Neural cell (in vitro differentiated cells): ENCODE measurements at regions not wholly inside any gene's neighbourhood (a gene's known extent, or its start where the extent isn't known, plus 50 kb on each side); places are given as distances from the start of the nearest gene placed in this dataset.

Experiments used
- H2AFZ ChIP-seq: fragments of 200-600, 300-800 bp; sonication (generic), shearing (Covaris generic); 2 replicates; pipeline ENCODE4 v1.6.0; 2014; ENCODE audit warnings: low read depth, mild to moderate bottlenecking, antibody characterized with exemption, low read length, moderate library complexity
- H3F3A ChIP-seq: fragments of 200-600 bp; shearing (Covaris generic); 2 replicates; pipeline ENCODE4 v1.6.1; 2016; ENCODE audit warnings: mild to moderate bottlenecking, moderate library complexity, mixed read lengths, antibody characterized with exemption, low read length; ENCODE audit not compliant: insufficient read depth, poor library complexity, severe bottlenecking
- H3K27ac ChIP-seq: fragments of 200-600, 300-800 bp; sonication (generic), shearing (Covaris generic); 2 replicates; pipeline ENCODE4 v1.5.1; 2014; ENCODE audit warnings: mild to moderate bottlenecking, low read length, moderate library complexity
- H3K27me3 ChIP-seq: fragments of 300-800, 200-600 bp; sonication (generic), shearing (Covaris generic); 2 replicates; pipeline ENCODE4 v1.6.0; 2014; ENCODE audit warnings: mild to moderate bottlenecking, low read depth, low read length, moderate library complexity; ENCODE audit not compliant: insufficient read depth
- H3K36me3 ChIP-seq: fragments of 300-800, 200-600 bp; sonication (generic), shearing (Covaris generic); 2 replicates; pipeline ENCODE4 v1.5.1; 2014; ENCODE audit warnings: mild to moderate bottlenecking, antibody characterized with exemption, low read length, moderate library complexity; ENCODE audit not compliant: insufficient read depth
- H3K4me2 ChIP-seq: fragments of 300-800, 200-600 bp; sonication (generic), shearing (Covaris generic); 2 replicates; pipeline ENCODE4 v1.6.0; 2014; ENCODE audit warnings: mild to moderate bottlenecking, low read length
- H3K4me3 ChIP-seq: fragments of 300-800, 200-600 bp; sonication (generic), shearing (Covaris generic); 2 replicates; pipeline ENCODE4 v1.5.1; 2014; ENCODE audit warnings: mild to moderate bottlenecking, low read length, moderate library complexity
- H3K79me2 ChIP-seq: fragments of 200-600 bp; shearing (Covaris generic); replicated peaks from 2 replicates; pipeline ENCODE4 v1.6.0; 2014; ENCODE audit warnings: mild to moderate bottlenecking, low read length, moderate library complexity; ENCODE audit not compliant: insufficient read depth
- H3K9ac ChIP-seq: fragments of 300-800, 200-600 bp; sonication (generic), shearing (Covaris generic); 2 replicates; pipeline ENCODE4 v1.6.1; 2016; ENCODE audit warnings: mild to moderate bottlenecking, low read length, mixed read lengths
- H3K9me2 ChIP-seq: fragments of 200-600 bp; shearing (Covaris generic); 2 replicates; pipeline ENCODE4 v1.6.1; 2016; ENCODE audit warnings: mild to moderate bottlenecking, low read length, mixed read lengths; ENCODE audit not compliant: insufficient read depth
- H3K9me3 ChIP-seq: fragments of 200-600, 300-800 bp; sonication (generic), shearing (Covaris generic); 2 replicates; pipeline ENCODE4 v1.6.1; 2016; ENCODE audit warnings: mild to moderate bottlenecking, mixed run types, low read length, moderate library complexity, mixed read lengths
- H4K20me1 ChIP-seq: fragments of 200-600 bp; shearing (Covaris generic); 2 replicates; pipeline ENCODE4 v1.6.1; 2016; ENCODE audit warnings: mild to moderate bottlenecking, mixed run types; ENCODE audit not compliant: insufficient read depth
- EP300 ChIP-seq: fragments of 450-650 bp; conservative IDR thresholded peaks from 2 replicates; pipeline ENCODE4 v1.6.1; 2014; ENCODE audit warnings: antibody characterized with exemption, mild to moderate bottlenecking, moderate library complexity; ENCODE audit not compliant: poor library complexity, severe bottlenecking
- EZH2 ChIP-seq: fragments of 200-600, 300-800 bp; shearing (Covaris generic), sonication (generic); IDR thresholded peaks from 2 replicates; pipeline ENCODE4 v1.6.1; 2014; ENCODE audit warnings: antibody characterized with exemption, low read length, borderline replicate concordance, mild to moderate bottlenecking; ENCODE audit not compliant: insufficient read depth, poor library complexity, severe bottlenecking
- MXI1 ChIP-seq: fragments of 450-650 bp; conservative IDR thresholded peaks from 2 replicates; pipeline ENCODE4 v1.6.1; 2014; ENCODE audit warnings: antibody characterized with exemption, mild to moderate bottlenecking; ENCODE audit not compliant: poor library complexity, severe bottlenecking
- POLR2AphosphoS5 ChIP-seq: IDR thresholded peaks from 2 replicates; pipeline ENCODE4 v1.6.1; 2012
- RAD21 ChIP-seq: fragments of 450-650 bp; conservative IDR thresholded peaks from 2 replicates; pipeline ENCODE4 v1.6.1; 2014; ENCODE audit warnings: antibody characterized with exemption, mild to moderate bottlenecking, moderate library complexity
- SMC3 ChIP-seq: fragments of 450-650 bp; conservative IDR thresholded peaks from 2 replicates; pipeline ENCODE4 v1.6.1; 2014; ENCODE audit warnings: antibody characterized with exemption, mild to moderate bottlenecking, moderate library complexity; ENCODE audit not compliant: poor library complexity
- TAF1 ChIP-seq: IDR thresholded peaks from 2 replicates; pipeline ENCODE4 v1.6.1; 2012; ENCODE audit warnings: low read depth
- TF ChIP-seq, protein P1 (sequence below): fragments of 450-650 bp; IDR thresholded peaks from 2 replicates; pipeline ENCODE4 v1.5.1; 2014; ENCODE audit warnings: antibody characterized with exemption, mild to moderate bottlenecking, moderate library complexity; ENCODE audit not compliant: poor library complexity, severe bottlenecking
- TF ChIP-seq, protein P2 (sequence below): IDR thresholded peaks from 2 replicates; pipeline ENCODE4 v1.6.1; 2012; ENCODE audit warnings: borderline replicate concordance

DNA sequence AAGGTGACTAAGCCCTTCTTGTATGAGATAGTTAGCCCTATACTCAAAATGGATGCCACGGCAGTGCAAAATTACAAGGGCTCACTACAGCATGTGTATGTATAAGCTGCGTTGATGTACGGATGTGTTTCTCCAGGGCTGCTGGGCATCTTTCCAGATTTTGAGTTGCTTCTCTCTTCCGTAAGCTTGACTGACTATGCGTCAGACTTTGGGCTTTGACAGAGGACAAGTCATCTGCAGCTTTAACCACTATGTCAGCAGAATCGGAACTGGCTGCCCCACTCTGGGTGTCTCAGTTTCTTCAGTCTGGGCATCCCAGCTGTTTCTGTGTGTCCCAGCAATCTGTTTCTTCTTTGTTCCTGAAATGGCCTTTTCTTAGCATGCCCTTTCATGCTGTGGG is 241.6 kb downstream of the BTBD3 start:
- Histone ChIP-seq H3K79me2 (no peaks in the 10 kb centered on the region), H3K4me3 (no peak overlapping the region), H2AFZ (no peak overlapping the region), H3K9ac (no peak overlapping the region), H4K20me1 (no peaks in the 10 kb centered on the region), H3F3A (no peaks in the 10 kb centered on the region), H3K27me3 (no peaks in the 10 kb centered on the region), H3K4me2 (no peak overlapping the region), H3K36me3 (no peaks in the 10 kb centered on the region), H3K9me3 (no peaks in the 10 kb centered on the region), H3K9me2 (no peaks in the 10 kb centered on the region), H3K27ac (no peak overlapping the region)
- TF ChIP-seq TAF1 (no peak), EZH2 (no peak), SMC3 (no peak), EP300 (no peak), RAD21 (no peak), MXI1 (no peak), POLR2AphosphoS5 (no peak)
- TF ChIP-seq, protein P1, sequence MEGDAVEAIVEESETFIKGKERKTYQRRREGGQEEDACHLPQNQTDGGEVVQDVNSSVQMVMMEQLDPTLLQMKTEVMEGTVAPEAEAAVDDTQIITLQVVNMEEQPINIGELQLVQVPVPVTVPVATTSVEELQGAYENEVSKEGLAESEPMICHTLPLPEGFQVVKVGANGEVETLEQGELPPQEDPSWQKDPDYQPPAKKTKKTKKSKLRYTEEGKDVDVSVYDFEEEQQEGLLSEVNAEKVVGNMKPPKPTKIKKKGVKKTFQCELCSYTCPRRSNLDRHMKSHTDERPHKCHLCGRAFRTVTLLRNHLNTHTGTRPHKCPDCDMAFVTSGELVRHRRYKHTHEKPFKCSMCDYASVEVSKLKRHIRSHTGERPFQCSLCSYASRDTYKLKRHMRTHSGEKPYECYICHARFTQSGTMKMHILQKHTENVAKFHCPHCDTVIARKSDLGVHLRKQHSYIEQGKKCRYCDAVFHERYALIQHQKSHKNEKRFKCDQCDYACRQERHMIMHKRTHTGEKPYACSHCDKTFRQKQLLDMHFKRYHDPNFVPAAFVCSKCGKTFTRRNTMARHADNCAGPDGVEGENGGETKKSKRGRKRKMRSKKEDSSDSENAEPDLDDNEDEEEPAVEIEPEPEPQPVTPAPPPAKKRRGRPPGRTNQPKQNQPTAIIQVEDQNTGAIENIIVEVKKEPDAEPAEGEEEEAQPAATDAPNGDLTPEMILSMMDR: no peak
- TF ChIP-seq, protein P2, sequence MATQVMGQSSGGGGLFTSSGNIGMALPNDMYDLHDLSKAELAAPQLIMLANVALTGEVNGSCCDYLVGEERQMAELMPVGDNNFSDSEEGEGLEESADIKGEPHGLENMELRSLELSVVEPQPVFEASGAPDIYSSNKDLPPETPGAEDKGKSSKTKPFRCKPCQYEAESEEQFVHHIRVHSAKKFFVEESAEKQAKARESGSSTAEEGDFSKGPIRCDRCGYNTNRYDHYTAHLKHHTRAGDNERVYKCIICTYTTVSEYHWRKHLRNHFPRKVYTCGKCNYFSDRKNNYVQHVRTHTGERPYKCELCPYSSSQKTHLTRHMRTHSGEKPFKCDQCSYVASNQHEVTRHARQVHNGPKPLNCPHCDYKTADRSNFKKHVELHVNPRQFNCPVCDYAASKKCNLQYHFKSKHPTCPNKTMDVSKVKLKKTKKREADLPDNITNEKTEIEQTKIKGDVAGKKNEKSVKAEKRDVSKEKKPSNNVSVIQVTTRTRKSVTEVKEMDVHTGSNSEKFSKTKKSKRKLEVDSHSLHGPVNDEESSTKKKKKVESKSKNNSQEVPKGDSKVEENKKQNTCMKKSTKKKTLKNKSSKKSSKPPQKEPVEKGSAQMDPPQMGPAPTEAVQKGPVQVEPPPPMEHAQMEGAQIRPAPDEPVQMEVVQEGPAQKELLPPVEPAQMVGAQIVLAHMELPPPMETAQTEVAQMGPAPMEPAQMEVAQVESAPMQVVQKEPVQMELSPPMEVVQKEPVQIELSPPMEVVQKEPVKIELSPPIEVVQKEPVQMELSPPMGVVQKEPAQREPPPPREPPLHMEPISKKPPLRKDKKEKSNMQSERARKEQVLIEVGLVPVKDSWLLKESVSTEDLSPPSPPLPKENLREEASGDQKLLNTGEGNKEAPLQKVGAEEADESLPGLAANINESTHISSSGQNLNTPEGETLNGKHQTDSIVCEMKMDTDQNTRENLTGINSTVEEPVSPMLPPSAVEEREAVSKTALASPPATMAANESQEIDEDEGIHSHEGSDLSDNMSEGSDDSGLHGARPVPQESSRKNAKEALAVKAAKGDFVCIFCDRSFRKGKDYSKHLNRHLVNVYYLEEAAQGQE: no peak

DNA sequence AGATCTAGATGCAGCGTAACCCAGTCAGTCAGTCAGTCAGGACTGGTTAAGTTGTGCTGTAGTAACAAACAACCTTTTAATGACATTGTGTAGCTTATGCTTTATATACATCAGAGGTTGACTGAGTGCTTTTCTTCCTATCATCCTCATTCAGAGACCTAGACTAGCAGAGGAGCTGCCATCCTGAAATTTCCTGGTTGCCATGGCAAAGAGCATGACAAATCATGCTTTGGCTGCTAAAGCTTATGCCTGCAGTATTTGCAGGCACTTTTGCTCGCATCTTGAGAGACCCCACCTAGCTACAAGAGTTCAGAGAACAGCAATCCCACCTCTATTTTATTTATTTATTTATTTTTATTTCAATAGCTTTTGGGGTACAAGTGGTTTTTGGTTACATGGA is 244.0 kb downstream of the BTBD3 start:
- Histone ChIP-seq H4K20me1 (no peaks in the 10 kb centered on the region), H2AFZ (no peak overlapping the region), H3K4me3 (no peak overlapping the region), H3K4me2 (no peak overlapping the region), H3K9ac (no peak overlapping the region), H3K27me3 (no peaks in the 10 kb centered on the region), H3K79me2 (no peaks in the 10 kb centered on the region), H3K27ac (peak overlapping the region; percentile 41), H3F3A (no peaks in the 10 kb centered on the region), H3K36me3 (no peaks in the 10 kb centered on the region), H3K9me3 (no peaks in the 10 kb centered on the region), H3K9me2 (no peaks in the 10 kb centered on the region)
- TF ChIP-seq TAF1: no peak
- TF ChIP-seq POLR2AphosphoS5: peak; percentile 29
- peak; percentile 45 for TF ChIP-seq RAD21
- no peak for TF ChIP-seq EZH2
- TF ChIP-seq, protein P2: peak; percentile 52
- TF ChIP-seq, protein P1: no peak
- TF ChIP-seq MXI1: no peak
- peak; percentile 51 for TF ChIP-seq EP300
- TF ChIP-seq SMC3: peak; percentile 25
